ENCODE measurements at regions not wholly inside any gene's neighbourhood (a gene's known extent, or its start where the extent isn't known, plus 50 kb on each side); places are given as distances from the start of the nearest gene placed in this dataset.
A peak's percentile ranks its signal among the peaks of the same experiment; 100 is the strongest.

GRCh38 chr7:50209461-50210135 is 94.9 kb upstream of the IKZF1 start:
- DNase-seq (ENCODE audit: low read depth in 2 of 2) = no peak

- DNase-seq (ENCODE audit: low read depth in 2 of 2) = no peak
Observed at GRCh38 chr7:50208378-50208982, 96.0 kb upstream of the IKZF1 start.

- no peak for DNase-seq (ENCODE audit: low read depth in 2 of 2)
Observed at GRCh38 chr7:50207686-50208255, 96.7 kb upstream of the IKZF1 start.

GRCh38 chr7:50207251-50207564 is 97.3 kb upstream of the IKZF1 start:
- DNase-seq (ENCODE audit: low read depth in 2 of 2) = no peak

GRCh38 chr7:50206453-50207250 is 97.9 kb upstream of the IKZF1 start:
- DNase-seq (ENCODE audit: low read depth in 2 of 2) = peak; percentile 49 to 58

- DNase-seq (ENCODE audit: low read depth in 2 of 2) = no peak
Observed at GRCh38 chr7:50205011-50205410, 99.5 kb upstream of the IKZF1 start.

GRCh38 chr7:50204581-50204980 is 99.9 kb upstream of the IKZF1 start:
- no peak for DNase-seq (ENCODE audit: low read depth in 2 of 2)

- DNase-seq (ENCODE audit: low read depth in 2 of 2) = no peak
Observed at GRCh38 chr7:50203521-50203920, 101.0 kb upstream of the IKZF1 start.

GRCh38 chr7:50202052-50202555 is 102.4 kb upstream of the IKZF1 start:
- no peak for DNase-seq (ENCODE audit: low read depth in 2 of 2)

- DNase-seq (ENCODE audit: low read depth in 2 of 2) = no peak
Observed at GRCh38 chr7:50199824-50200223, 104.7 kb upstream of the IKZF1 start.

GRCh38 chr7:50197549-50197948 is 104.5 kb upstream of the ZPBP start:
- peak in 1 of 2 donors; percentile 35 for DNase-seq (ENCODE audit: low read depth in 2 of 2)

GRCh38 chr7:50196719-50197118 is 103.7 kb upstream of the ZPBP start:
- no peak for DNase-seq (ENCODE audit: low read depth in 2 of 2)

GRCh38 chr7:50190776-50191175 is 97.7 kb upstream of the ZPBP start:
- no peak for DNase-seq (ENCODE audit: low read depth in 2 of 2)

- DNase-seq (ENCODE audit: low read depth in 2 of 2) = no peak
Observed at GRCh38 chr7:50189371-50189770, 96.3 kb upstream of the ZPBP start.

- no peak for DNase-seq (ENCODE audit: low read depth in 2 of 2)
Observed at GRCh38 chr7:50185951-50186682, 93.1 kb upstream of the ZPBP start.

GRCh38 chr7:50185208-50185607 is 92.2 kb upstream of the ZPBP start:
- no peak for DNase-seq (ENCODE audit: low read depth in 2 of 2)

- no peak for DNase-seq (ENCODE audit: low read depth in 2 of 2)
Observed at GRCh38 chr7:50184271-50184990, 91.4 kb upstream of the ZPBP start.

- DNase-seq (ENCODE audit: low read depth in 2 of 2) = no peak
Observed at GRCh38 chr7:50182759-50183158, 89.7 kb upstream of the ZPBP start.

GRCh38 chr7:50181081-50181480 is 88.0 kb upstream of the ZPBP start:
- DNase-seq (ENCODE audit: low read depth in 2 of 2) = no peak

- no peak for DNase-seq (ENCODE audit: low read depth in 2 of 2)
Observed at GRCh38 chr7:50178166-50178565, 85.1 kb upstream of the ZPBP start.

GRCh38 chr7:50174948-50175347 is 81.9 kb upstream of the ZPBP start:
- DNase-seq (ENCODE audit: low read depth in 2 of 2) = no peak
